KMS-11 (cell line): ENCODE measurements at regions not wholly inside any gene's neighbourhood (a gene's known extent, or its start where the extent isn't known, plus 50 kb on each side); places are given as distances from the start of the nearest gene placed in this dataset.
"Not testable (repeated sequence)": the region's sequence is repeated elsewhere in the genome, so short reads cannot be mapped to it uniquely, and the experiment has no call there.

Source experiments
- H2AFZ ChIP-seq: fragments of 200-600 bp; sonication (generic); 2 replicates; pipeline ENCODE4 v1.6.1; 2016; ENCODE audit warnings: antibody characterized with exemption, mixed run types, low read depth
- H3K27ac ChIP-seq: fragments of 200-600 bp; sonication (generic); 2 replicates; pipeline ENCODE4 v1.6.1; 2016; ENCODE audit warnings: mild to moderate bottlenecking, mixed run types
- H3K27me3 ChIP-seq: fragments of 200-600 bp; sonication (generic); 2 replicates; pipeline ENCODE4 v1.6.1; 2017; ENCODE audit warnings: mild to moderate bottlenecking, low read depth, mixed run types, moderate library complexity; ENCODE audit not compliant: insufficient read depth
- H3K36me3 ChIP-seq: fragments of 200-600 bp; sonication (generic); 2 replicates; pipeline ENCODE4 v1.6.1; 2017; ENCODE audit warnings: mild to moderate bottlenecking, mixed run types; ENCODE audit not compliant: insufficient read depth
- H3K4me1 ChIP-seq: fragments of 200-600 bp; sonication (generic); 2 replicates; pipeline ENCODE4 v1.6.1; 2016; ENCODE audit warnings: mild to moderate bottlenecking, low read depth, mixed run types; ENCODE audit not compliant: poor library complexity, severe bottlenecking
- H3K4me2 ChIP-seq: fragments of 200-600 bp; sonication (generic); 2 replicates; pipeline ENCODE4 v1.7.0; 2016; ENCODE audit warnings: mild to moderate bottlenecking, mixed run types
- H3K4me3 ChIP-seq: fragments of 200-600 bp; sonication (generic); IDR thresholded peaks from 2 replicates; pipeline ENCODE4 v1.6.1; 2017; ENCODE audit warnings: low read depth, low read length, mixed read lengths; ENCODE audit not compliant: insufficient read depth
- H3K79me2 ChIP-seq: fragments of 200-600 bp; sonication (generic); 2 replicates; pipeline ENCODE4 v1.6.1; 2016; ENCODE audit warnings: low read depth, mixed run types; ENCODE audit not compliant: insufficient read depth
- H3K9ac ChIP-seq: fragments of 200-600 bp; sonication (generic); 2 replicates; pipeline ENCODE4 v1.6.1; 2016; ENCODE audit warnings: mild to moderate bottlenecking, mixed run types
- H4K20me1 ChIP-seq: fragments of 200-600 bp; sonication (generic); 2 replicates; pipeline ENCODE4 v1.6.1; 2016; ENCODE audit warnings: mild to moderate bottlenecking, mixed run types; ENCODE audit not compliant: insufficient read depth
- CTCF ChIP-seq: fragments of 200-600 bp; sonication (generic); conservative IDR thresholded peaks from 2 replicates; pipeline ENCODE4 v1.6.1; 2017; ENCODE audit warnings: low read depth, mild to moderate bottlenecking, antibody characterized with exemption, low read length, moderate library complexity, mixed read lengths

GRCh38 chr7:15813448-15813847 lies 127.0 kb upstream of the MEOX2 start:
- Histone ChIP-seq H3K27me3 (no peaks in the 10 kb centered on the region), H3K4me2 (no peak overlapping the region), H3K9ac (no peak overlapping the region), H4K20me1 (no peaks in the 10 kb centered on the region), H2AFZ (no peak overlapping the region), H3K36me3 (no peaks in the 10 kb centered on the region), H3K4me3 (no peak overlapping the region), H3K27ac (no peak overlapping the region), H3K4me1 (no peaks in the 10 kb centered on the region), H3K79me2 (no peaks in the 10 kb centered on the region)
- TF ChIP-seq CTCF: no peak

DNA sequence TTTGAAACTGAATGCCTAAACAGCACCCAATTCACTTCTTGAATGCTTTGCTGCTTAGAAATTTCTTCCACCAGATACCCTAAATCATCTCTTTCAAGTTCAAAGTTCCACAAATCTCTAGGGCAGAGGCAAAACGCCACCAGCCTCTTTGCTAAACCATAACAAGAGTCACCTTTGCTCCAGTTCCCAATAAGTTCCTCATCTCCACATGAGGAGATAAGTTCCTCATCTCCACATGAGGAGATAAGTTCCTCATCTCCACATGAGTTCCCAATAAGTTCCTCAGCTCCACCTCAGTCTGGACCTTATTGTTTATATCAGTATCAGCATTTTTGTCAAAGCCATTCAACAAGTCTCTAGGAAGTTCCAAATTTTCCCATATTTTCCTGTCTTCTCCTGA lies 123.9 kb upstream of the MEOX2 start:
- H3K4me3 ChIP-seq, H3K36me3 ChIP-seq, H4K20me1 ChIP-seq, H3K79me2 ChIP-seq, H3K4me2 ChIP-seq, H3K27me3 ChIP-seq, H3K4me1 ChIP-seq, H3K9ac ChIP-seq, H3K27ac ChIP-seq, H2AFZ ChIP-seq: not testable (repeated sequence)

- not testable (repeated sequence) for H3K4me1 ChIP-seq, H3K27me3 ChIP-seq, H4K20me1 ChIP-seq, H3K36me3 ChIP-seq, H3K79me2 ChIP-seq, H3K4me2 ChIP-seq, H2AFZ ChIP-seq, H3K4me3 ChIP-seq, H3K27ac ChIP-seq, H3K9ac ChIP-seq
Observed at GRCh38 chr7:15809936-15810335, 123.5 kb upstream of the MEOX2 start.

DNA sequence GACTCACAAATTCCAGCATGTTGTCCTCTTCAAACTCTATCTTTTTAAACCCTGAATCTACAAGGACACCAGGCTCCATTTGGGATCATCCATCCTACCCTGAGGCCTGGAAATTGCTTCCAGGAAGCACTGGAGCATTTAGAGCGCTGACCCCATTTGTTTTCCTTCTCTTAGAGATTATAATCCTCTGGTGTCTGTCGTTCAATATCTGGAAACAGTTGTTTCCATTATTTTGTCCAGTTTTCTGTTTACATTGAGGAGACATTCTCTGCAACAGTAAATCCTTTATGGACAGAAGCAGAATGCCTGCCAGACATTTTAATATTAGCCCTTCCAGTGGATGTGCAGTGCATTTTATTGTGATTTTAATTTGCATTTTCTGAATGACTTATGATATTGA lies 119.4 kb upstream of the MEOX2 start:
- Histone ChIP-seq H3K27ac (no peak overlapping the region), H4K20me1 (no peaks in the 10 kb centered on the region), H3K27me3 (no peaks in the 10 kb centered on the region), H3K36me3 (no peaks in the 10 kb centered on the region), H3K4me1 (no peaks in the 10 kb centered on the region), H3K4me2 (no peak overlapping the region), H3K9ac (no peak overlapping the region), H3K79me2 (no peaks in the 10 kb centered on the region), H3K4me3 (no peak overlapping the region), H2AFZ (no peak overlapping the region)
- TF ChIP-seq CTCF: no peak

DNA sequence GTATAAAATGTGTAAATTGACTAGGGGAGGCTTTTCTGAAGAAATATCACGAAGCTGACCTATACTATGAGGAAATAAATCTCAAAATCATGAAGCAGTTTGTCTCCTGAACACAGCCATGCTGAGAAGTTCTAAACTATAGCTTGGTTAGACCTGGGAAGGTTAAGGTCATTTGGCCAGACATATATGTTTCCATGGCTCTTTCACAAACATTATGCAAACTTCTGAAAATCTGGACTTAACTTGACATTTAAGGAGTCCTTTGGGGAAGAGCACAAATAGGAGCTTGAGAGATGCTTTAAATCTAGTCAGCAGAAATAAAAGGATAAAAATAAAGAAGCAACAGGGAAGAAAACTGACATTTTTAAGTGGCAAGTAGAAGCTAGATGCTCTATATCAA lies 115.9 kb upstream of the MEOX2 start:
- no peak overlapping the region for H2AFZ ChIP-seq
- no peak overlapping the region for H3K4me2 ChIP-seq
- H3K9ac ChIP-seq: no peak overlapping the region
- H3K4me1 ChIP-seq: no peaks in the 10 kb centered on the region
- H3K27ac ChIP-seq: no peak overlapping the region
- no peaks in the 10 kb centered on the region for H3K27me3 ChIP-seq
- H3K79me2 ChIP-seq: no peaks in the 10 kb centered on the region
- no peaks in the 10 kb centered on the region for H4K20me1 ChIP-seq
- H3K4me3 ChIP-seq: no peak overlapping the region
- no peaks in the 10 kb centered on the region for H3K36me3 ChIP-seq
- no peak for TF ChIP-seq CTCF
